B cell (primary cell): ENCODE measurements at regions not wholly inside any gene's neighbourhood (a gene's known extent, or its start where the extent isn't known, plus 50 kb on each side); places are given as distances from the start of the nearest gene placed in this dataset.

Experiments
- ATAC-seq: fragments of 200-7000 bp; cut with Tn5 transposase; one replicate; pipeline ENCODE4 v1.10.0; 2021; ENCODE audit warnings: low read depth, mild to moderate bottlenecking, moderate number of reproducible peaks, moderate library complexity
- CTCF ChIA-PET: fragments of 350-600 bp; sonication (Branson Sonifier 250); formaldehyde crosslinking; loops from one replicate; lab custom pipeline; 2021; ENCODE audit warnings: antibody characterized with exemption, inconsistent platforms; lab: Charles Lee
- POLR2A ChIA-PET: fragments of 350-600 bp; sonication (Branson Sonifier 250); formaldehyde crosslinking; loops from one replicate; lab custom pipeline; 2021; ENCODE audit warnings: antibody characterized with exemption; lab: Charles Lee
- DNase-seq: peaks from one replicate; pipeline ENCODE4 v3.0.0; 2013
- H2AFZ ChIP-seq: 2 replicates; pipeline ENCODE4 v1.6.1; 2012; ENCODE audit warnings: mild to moderate bottlenecking, low read depth, low read length; ENCODE audit not compliant: insufficient read depth, poor library complexity, severe bottlenecking
- H3K27ac ChIP-seq, 2 donors: 1 replicate in 1 of 2; 2 replicates in 1 of 2; pipeline ENCODE4 v1.5.1; 2012 to 2013; ENCODE audit warnings: low read length in 2 of 2, mild to moderate bottlenecking in 2 of 2, moderate library complexity in 1 of 2
- H3K27me3 ChIP-seq, 4 experiments: fragments of 200-600 bp in 1 of 4; sonication (generic) in 1 of 4; replicated peaks in 1 of 4; 1 replicate in 2 of 4; 2 replicates in 2 of 4; pipeline versions ENCODE4 v1.6.1 to v1.7.0; 2013 to 2016; ENCODE audit warnings: low read length in 3 of 4, mild to moderate bottlenecking in 2 of 4, mixed read lengths in 1 of 4, moderate library complexity in 1 of 4; ENCODE audit not compliant: insufficient read depth in 4 of 4, control insufficient read depth in 3 of 4; ENCODE audit errors: control extremely low read depth in 1 of 4
- H3K36me3 ChIP-seq, 2 experiments: replicated peaks in 1 of 2; 1 replicate in 1 of 2; 2 replicates in 1 of 2; pipeline versions ENCODE4 v1.6.1 to v1.7.1; 2013; ENCODE audit warnings: low read length in 1 of 2; ENCODE audit not compliant: insufficient read depth in 2 of 2, control insufficient read depth in 1 of 2; ENCODE audit errors: control extremely low read depth in 1 of 2, extremely low read depth in 1 of 2
- H3K4me1 ChIP-seq, 2 donors: fragments of 200-600 bp in 1 of 2; sonication (generic) in 1 of 2; 1 replicate in 1 of 2; 2 replicates in 1 of 2; pipeline versions ENCODE4 v1.5.1 to v1.6.1; 2013 to 2017; ENCODE audit warnings: low read length in 2 of 2; ENCODE audit not compliant: control insufficient read depth in 2 of 2, insufficient read depth in 2 of 2
- H3K4me2 ChIP-seq: replicated peaks from 2 replicates; pipeline ENCODE3; 2012; ENCODE audit warnings: mild to moderate bottlenecking, low read depth, low read length; ENCODE audit not compliant: poor library complexity, severe bottlenecking
- H3K4me3 ChIP-seq, 5 experiments: fragments of 200-600 bp in 1 of 5; sonication (generic) in 1 of 5; 1 replicate in 3 of 5; 2 replicates in 2 of 5; pipeline versions ENCODE4 v1.5.1 to v1.7.0; 2011 to 2016; ENCODE audit warnings: low read length in 4 of 5, mild to moderate bottlenecking in 4 of 5, low read depth in 2 of 5, control low read depth in 1 of 5, moderate library complexity in 1 of 5; ENCODE audit not compliant: insufficient read depth in 1 of 5; ENCODE audit errors: control extremely low read depth in 1 of 5, extremely low read depth in 1 of 5
- H3K79me2 ChIP-seq: fragments of 200-600 bp; sonication (generic); one replicate; pipeline ENCODE4 v1.6.0; 2016; ENCODE audit warnings: low read length; ENCODE audit not compliant: control insufficient read depth, insufficient read depth
- H3K9ac ChIP-seq: fragments of 200-600 bp; sonication (generic); 2 replicates; pipeline ENCODE4 v1.6.1; 2017; ENCODE audit warnings: mild to moderate bottlenecking, low read length, moderate library complexity
- H3K9me3 ChIP-seq, 3 donors: one replicate each; pipeline versions ENCODE4 v1.6.1 to v1.7.1; 2013; ENCODE audit warnings: low read length in 2 of 3; ENCODE audit not compliant: control insufficient read depth in 2 of 3, insufficient read depth in 1 of 3; ENCODE audit errors: control extremely low read depth in 1 of 3
- H4K20me1 ChIP-seq: 2 replicates; pipeline ENCODE4 v1.6.0; 2012; ENCODE audit warnings: mild to moderate bottlenecking, low read length; ENCODE audit not compliant: insufficient read depth, control insufficient read depth, poor library complexity, severe bottlenecking
- H3K27ac Mint-ChIP-seq: one replicate; pipeline ENCODE4 v1.8.0; 2021; ENCODE audit warnings: mixed read lengths
- H3K27me3 Mint-ChIP-seq: one replicate; pipeline ENCODE4 v1.8.0; 2021; ENCODE audit warnings: mixed read lengths
- H3K4me1 Mint-ChIP-seq: one replicate; pipeline ENCODE4 v1.8.0; 2021; ENCODE audit warnings: mixed read lengths
- H3K4me3 Mint-ChIP-seq: one replicate; pipeline ENCODE4 v1.8.0; 2021; ENCODE audit warnings: mixed read lengths
- H3K9me3 Mint-ChIP-seq: one replicate; pipeline ENCODE4 v1.8.0; 2022; ENCODE audit warnings: mixed read lengths; ENCODE audit not compliant: insufficient read depth
- EZH2 ChIP-seq: IDR thresholded peaks from 2 replicates; pipeline ENCODE4 v1.6.1; 2012; ENCODE audit warnings: borderline replicate concordance, low read depth, mild to moderate bottlenecking, moderate library complexity, low read length; ENCODE audit not compliant: insufficient read depth, poor library complexity, severe bottlenecking
- WGBS: methylation state at CpG from one replicate; pipeline ENCODE4 v1.1.5; 2013; ENCODE audit warnings: missing lambda C conversion rate; ENCODE audit not compliant: insufficient coverage; 5-methylcytosine and 5-hydroxymethylcytosine counted together
- intact Hi-C: fragments of 100-400 bp; cut with micrococcal nuclease; formaldehyde crosslinking; loops from one replicate; pipeline ENCODE4 v1.10.0; 2022
- TF ChIP-seq, protein P1 (sequence below): fragments of 200-600 bp; IDR thresholded peaks from one replicate; pipeline ENCODE4 v1.8.0; 2022; ENCODE audit warnings: antibody characterized with exemption, mild to moderate bottlenecking

DNA sequence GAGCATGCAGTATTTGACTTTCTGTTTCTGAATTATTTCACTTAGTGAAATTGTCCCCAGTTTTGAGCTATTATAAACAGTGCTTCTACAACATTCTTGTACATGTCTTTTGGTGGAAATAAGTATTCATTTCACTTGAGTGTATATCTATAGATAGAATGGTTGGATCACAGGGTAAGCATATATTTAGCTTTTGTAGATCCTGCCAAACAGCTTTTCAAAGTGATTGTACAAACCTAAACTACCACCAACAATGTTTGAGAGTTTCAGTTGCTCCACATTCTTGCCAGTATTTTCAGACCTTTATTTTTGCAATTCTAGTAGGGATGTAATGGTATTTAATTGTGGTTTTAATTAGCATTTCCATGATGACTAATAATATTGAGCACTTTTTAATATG is 91.6 kb downstream of the CCT6B start:
- H3K4me1 Mint-ChIP-seq: no peaks in the 10 kb centered on the region
- no peak overlapping the region for H3K4me3 Mint-ChIP-seq
- intact Hi-C loops: no loop called here
- Histone ChIP-seq H3K27me3 (no peaks in the 10 kb centered on the region), H3K79me2 (no peaks in the 10 kb centered on the region), H3K4me2 (no peak overlapping the region), H2AFZ (no peak overlapping the region), H3K9ac (no peak overlapping the region), H3K9me3 (peaks cover 0 to 4% (median 0%) of the 10 kb centered on the region in 3 donors), H3K4me1 (no peaks in the 10 kb centered on the region), H4K20me1 (no peaks in the 10 kb centered on the region), H3K27ac (no peak overlapping the region), H3K36me3 (no peaks in the 10 kb centered on the region), H3K4me3 (no peak overlapping the region)
- ATAC-seq: no peak
- peaks cover 12% of the 10 kb centered on the region for H3K9me3 Mint-ChIP-seq
- TF ChIP-seq, protein P1, sequence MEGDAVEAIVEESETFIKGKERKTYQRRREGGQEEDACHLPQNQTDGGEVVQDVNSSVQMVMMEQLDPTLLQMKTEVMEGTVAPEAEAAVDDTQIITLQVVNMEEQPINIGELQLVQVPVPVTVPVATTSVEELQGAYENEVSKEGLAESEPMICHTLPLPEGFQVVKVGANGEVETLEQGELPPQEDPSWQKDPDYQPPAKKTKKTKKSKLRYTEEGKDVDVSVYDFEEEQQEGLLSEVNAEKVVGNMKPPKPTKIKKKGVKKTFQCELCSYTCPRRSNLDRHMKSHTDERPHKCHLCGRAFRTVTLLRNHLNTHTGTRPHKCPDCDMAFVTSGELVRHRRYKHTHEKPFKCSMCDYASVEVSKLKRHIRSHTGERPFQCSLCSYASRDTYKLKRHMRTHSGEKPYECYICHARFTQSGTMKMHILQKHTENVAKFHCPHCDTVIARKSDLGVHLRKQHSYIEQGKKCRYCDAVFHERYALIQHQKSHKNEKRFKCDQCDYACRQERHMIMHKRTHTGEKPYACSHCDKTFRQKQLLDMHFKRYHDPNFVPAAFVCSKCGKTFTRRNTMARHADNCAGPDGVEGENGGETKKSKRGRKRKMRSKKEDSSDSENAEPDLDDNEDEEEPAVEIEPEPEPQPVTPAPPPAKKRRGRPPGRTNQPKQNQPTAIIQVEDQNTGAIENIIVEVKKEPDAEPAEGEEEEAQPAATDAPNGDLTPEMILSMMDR: no peak
- no peak for TF ChIP-seq EZH2
- no peak overlapping the region for H3K27ac Mint-ChIP-seq
- no peak for DNase-seq
- peaks cover 18% of the 10 kb centered on the region for H3K27me3 Mint-ChIP-seq
- ChIA-PET CTCF (no interaction called here), POLR2A (no interaction called here)

DNA sequence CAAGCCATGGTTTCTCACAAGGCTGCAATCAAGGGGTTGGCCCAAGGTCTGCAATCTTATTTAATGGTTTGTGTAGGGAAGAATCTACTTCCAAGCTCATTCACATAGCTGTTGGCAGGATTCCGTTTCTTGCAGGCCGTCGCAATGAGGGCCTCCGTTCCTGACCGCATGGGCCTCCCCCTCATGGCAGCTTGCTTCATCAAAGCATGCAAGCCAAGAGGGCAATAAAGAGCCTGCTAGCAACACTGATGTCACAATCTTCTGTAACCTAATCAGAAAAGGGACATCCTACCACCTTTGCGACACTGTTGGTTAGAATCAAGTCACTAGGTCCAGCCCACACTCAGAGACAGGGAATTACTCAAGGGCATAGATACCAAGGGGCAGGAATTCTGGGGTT is 95.5 kb downstream of the CCT6B start:
- Histone ChIP-seq H3K9me3 (no peaks in the 10 kb centered on the region), H2AFZ (no peak overlapping the region), H3K9ac (no peak overlapping the region), H3K79me2 (no peaks in the 10 kb centered on the region), H3K4me2 (no peak overlapping the region), H3K4me1 (no peaks in the 10 kb centered on the region), H3K27me3 (peaks cover 0 to 4% (median 0%) of the 10 kb centered on the region in 4 experiments), H4K20me1 (no peaks in the 10 kb centered on the region), H3K4me3 (no peak overlapping the region), H3K27ac (no peak overlapping the region), H3K36me3 (no peaks in the 10 kb centered on the region)
- DNase-seq (no peak), ATAC-seq (no peak)
- ChIA-PET POLR2A (no interaction called here), CTCF (no interaction called here)
- Mint-ChIP-seq H3K27ac (no peak overlapping the region), H3K4me3 (no peak overlapping the region), H3K27me3 (peaks cover 9% of the 10 kb centered on the region), H3K4me1 (no peaks in the 10 kb centered on the region), H3K9me3 (peaks cover 8% of the 10 kb centered on the region)
- TF ChIP-seq, protein P1: no peak
- TF ChIP-seq EZH2: no peak
- 100% methylated on average over 5 of the region's 6 CpGs for WGBS
- intact Hi-C loops: no loop called here
